RWPE1 (cell line): ENCODE measurements at regions not wholly inside any gene's neighbourhood (a gene's known extent, or its start where the extent isn't known, plus 50 kb on each side); places are given as distances from the start of the nearest gene placed in this dataset.

Experiments used
- CTCF ChIA-PET: fragments of 350-600 bp; sonication (Branson Sonifier 250); formaldehyde crosslinking; extraction: SDS; loops from one replicate; lab custom pipeline; 2021; lab: Yijun Ruan, JAX
- POLR2A ChIA-PET: fragments of 400-600 bp; formaldehyde crosslinking; extraction: SDS; loops from one replicate; lab custom pipeline; 2020; ENCODE audit warnings: antibody characterized with exemption; ENCODE audit not compliant: low non-redundant PET; lab: Yijun Ruan, JAX
- DNase-seq: peaks from one replicate; pipeline ENCODE4 v3.0.0; 2012; ENCODE audit warnings: low spot score
- H3K27ac ChIP-seq: fragments of 450-650 bp; 2 replicates; pipeline ENCODE4 v1.5.1; 2017
- TF ChIP-seq, protein P1 (sequence below): fragments of 450-650 bp; conservative IDR thresholded peaks from 2 replicates; pipeline ENCODE4 v1.5.1; 2017; ENCODE audit warnings: low read depth, mild to moderate bottlenecking

DNA sequence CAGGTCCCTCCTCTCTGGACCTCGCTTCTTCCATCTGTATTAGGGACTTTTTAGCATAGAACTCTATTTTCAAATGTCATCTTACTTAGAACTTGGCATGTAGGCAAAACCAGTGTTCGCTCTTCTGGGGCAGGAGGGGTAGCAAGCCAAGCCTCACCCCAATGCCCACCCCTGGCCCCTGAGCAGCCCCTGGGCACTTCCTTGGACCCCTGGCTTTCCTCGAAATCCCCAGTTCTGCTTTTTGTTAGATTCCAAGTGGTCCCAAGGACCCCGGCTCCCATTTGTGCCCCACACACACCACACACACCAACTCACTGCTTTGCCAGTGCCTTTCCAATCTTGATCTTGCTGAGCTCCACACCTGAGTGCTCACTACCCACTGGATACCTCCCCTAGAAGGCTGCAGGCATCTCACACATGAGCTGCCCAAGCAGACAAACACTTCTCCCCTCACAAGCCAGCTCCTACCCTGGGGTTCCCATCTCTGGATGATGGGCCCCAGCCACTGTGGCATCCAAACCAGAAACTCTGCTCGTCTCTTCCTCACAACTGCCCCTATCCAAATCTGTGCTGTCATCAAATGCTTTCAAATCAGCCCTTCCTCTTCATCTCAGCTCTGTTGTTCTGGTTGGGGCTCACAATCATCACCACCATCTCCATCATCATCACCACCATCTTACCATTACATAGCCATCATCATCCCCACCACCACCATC is 167.9 kb upstream of the ZMIZ1 start:
- POLR2A ChIA-PET = no interaction called here
- TF ChIP-seq, protein P1, sequence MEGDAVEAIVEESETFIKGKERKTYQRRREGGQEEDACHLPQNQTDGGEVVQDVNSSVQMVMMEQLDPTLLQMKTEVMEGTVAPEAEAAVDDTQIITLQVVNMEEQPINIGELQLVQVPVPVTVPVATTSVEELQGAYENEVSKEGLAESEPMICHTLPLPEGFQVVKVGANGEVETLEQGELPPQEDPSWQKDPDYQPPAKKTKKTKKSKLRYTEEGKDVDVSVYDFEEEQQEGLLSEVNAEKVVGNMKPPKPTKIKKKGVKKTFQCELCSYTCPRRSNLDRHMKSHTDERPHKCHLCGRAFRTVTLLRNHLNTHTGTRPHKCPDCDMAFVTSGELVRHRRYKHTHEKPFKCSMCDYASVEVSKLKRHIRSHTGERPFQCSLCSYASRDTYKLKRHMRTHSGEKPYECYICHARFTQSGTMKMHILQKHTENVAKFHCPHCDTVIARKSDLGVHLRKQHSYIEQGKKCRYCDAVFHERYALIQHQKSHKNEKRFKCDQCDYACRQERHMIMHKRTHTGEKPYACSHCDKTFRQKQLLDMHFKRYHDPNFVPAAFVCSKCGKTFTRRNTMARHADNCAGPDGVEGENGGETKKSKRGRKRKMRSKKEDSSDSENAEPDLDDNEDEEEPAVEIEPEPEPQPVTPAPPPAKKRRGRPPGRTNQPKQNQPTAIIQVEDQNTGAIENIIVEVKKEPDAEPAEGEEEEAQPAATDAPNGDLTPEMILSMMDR = no peak
- CTCF ChIA-PET = interaction anchor here (0.7 kb wide), 1 partner anchor 90 kb away, joined by 4 read pairs; no protein-coding TSS in a partner anchor
- no peak overlapping the region for H3K27ac ChIP-seq
- no peak for DNase-seq

DNA sequence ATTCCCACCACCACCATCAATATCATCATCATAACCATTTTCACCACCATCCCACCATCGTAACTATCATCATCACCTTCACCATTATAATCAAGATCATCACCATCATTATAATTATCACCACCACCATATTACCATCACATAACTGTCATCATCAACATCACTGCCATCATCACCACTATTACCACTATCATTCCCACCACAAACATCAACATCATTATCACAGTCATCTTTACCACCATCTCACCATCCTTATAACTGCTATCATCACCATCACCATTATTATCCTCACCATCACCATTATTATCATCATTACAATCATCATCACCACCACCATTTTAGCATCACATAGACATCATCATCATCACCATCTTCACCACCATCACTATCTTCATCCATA is 167.1 kb upstream of the ZMIZ1 start:
- TF ChIP-seq, protein P1 = no peak
- ChIA-PET POLR2A (no interaction called here), CTCF (no interaction called here)
- DNase-seq = no peak
- H3K27ac ChIP-seq = no peak overlapping the region

- CTCF ChIA-PET = no interaction called here
- DNase-seq = no peak
- POLR2A ChIA-PET = no interaction called here
- TF ChIP-seq, protein P1 = no peak
- no peak overlapping the region for H3K27ac ChIP-seq
Observed at GRCh38 chr10:78902815-78903214, 166.0 kb upstream of the ZMIZ1 start.

DNA sequence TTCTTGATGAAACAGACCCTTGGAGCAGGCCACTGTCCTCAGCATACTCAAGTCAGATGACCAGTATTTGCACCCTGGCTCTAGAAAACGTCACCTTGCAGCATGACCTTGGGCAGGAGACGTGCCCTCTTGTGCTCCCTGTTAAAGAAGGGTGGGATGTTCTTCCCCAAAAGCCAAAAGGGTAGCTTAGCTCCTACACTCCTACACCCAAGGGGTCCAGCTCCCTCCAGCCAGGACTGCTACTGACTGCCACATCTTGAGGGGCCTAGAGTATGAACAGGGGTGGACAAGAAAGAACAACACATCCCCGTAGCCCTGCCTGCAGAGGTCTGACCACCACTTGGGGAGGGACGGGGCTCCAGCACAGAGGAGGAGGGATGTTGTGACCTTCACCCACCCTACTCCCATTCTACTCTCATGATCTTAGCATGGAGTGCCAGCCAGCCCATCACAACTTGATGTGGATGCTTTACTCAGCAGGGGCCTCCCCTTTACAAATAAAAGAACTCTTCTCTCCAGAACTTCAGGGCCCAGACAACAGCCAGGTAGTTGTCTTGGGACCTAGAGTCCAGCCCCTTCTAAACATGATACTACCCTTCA is 165.3 kb upstream of the ZMIZ1 start:
- ChIA-PET CTCF (no interaction called here), POLR2A (no interaction called here)
- H3K27ac ChIP-seq = no peak overlapping the region
- TF ChIP-seq, protein P1 = no peak
- DNase-seq = no peak

DNA sequence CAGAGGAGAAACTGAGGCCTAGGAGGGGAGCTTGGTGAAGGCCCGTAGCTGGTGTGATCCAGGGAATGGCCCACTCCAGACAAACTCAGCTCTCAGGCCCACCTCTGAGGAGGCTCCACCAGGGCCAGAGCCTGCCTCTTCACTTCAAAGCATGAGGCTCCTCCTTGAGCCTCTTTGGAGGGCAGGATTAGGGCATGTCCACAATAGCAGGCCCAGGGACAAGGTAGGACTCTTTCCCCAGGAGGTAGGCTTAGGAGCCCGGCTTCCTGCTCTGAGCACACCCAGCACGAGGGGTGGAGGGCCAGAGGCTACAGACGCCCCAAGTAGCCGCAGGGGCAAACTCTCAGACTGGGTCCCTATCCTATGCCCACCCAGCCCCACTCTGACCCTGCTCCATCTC is 164.6 kb upstream of the ZMIZ1 start:
- no peak for DNase-seq
- TF ChIP-seq, protein P1 = no peak
- CTCF ChIA-PET = no interaction called here
- POLR2A ChIA-PET = no interaction called here
- no peak overlapping the region for H3K27ac ChIP-seq

- ChIA-PET POLR2A (no interaction called here), CTCF (interaction anchor here (0.6 kb wide), 1 partner anchor 109 kb away, joined by 4 read pairs; no protein-coding TSS in a partner anchor)
- no peak overlapping the region for H3K27ac ChIP-seq
- TF ChIP-seq, protein P1 = no peak
- DNase-seq = no peak
Observed at GRCh38 chr10:78905015-78905956, 163.5 kb upstream of the ZMIZ1 start.
